ENCODE measurements at regions not wholly inside any gene's neighbourhood (a gene's known extent, or its start where the extent isn't known, plus 50 kb on each side); places are given as distances from the start of the nearest gene placed in this dataset.

GRCh38 chr1:238191170-238191569, 300.4 kb upstream of the ZP4 start:
- TF ChIP-seq CTCF (IDR thresholded peaks at IDR 0.05) = no peak
- TF ChIP-seq POLR2A (IDR thresholded peaks at IDR 0.05) = no peak
